ENCODE measurements at regions not wholly inside any gene's neighbourhood (a gene's known extent, or its start where the extent isn't known, plus 50 kb on each side); places are given as distances from the start of the nearest gene placed in this dataset.

DNA sequence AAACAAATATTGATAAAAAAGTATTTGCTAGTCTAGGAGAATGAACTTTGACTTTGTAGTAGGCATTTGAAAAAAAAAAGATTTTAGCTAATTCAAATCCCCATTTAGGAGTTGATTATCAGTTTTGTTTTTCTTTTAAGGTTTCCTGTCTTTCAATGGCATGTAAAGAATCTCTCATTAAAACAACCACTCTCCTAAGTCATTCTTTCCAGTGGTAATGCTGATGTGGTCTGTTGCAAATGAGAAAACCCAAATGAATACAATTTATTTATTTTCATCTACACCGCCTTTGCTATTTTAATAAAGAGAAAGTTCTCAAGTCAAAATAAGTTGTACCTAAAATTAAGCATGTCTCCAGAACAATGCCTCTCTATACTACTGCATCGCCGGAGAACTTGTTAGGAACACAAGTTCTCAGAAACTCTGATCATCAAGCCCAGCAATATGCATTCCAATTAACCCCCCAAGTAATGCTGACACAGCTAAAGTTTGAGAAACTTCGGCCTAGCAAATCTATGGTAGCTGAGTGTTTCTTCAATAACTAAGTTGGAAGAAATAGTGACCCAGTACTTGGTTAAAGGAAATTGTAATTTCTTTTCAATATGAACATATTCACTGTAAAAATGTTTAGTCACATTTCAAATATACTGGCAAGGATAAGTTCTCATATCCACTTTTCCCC, 255.1 kb downstream of the PTPRC start:
- DNase-seq (ENCODE audit: low read depth): no peak
- no peak overlapping the region for H3K4me3 ChIP-seq (ENCODE audit: low read depth, low read length)
- TF ChIP-seq, protein P1, sequence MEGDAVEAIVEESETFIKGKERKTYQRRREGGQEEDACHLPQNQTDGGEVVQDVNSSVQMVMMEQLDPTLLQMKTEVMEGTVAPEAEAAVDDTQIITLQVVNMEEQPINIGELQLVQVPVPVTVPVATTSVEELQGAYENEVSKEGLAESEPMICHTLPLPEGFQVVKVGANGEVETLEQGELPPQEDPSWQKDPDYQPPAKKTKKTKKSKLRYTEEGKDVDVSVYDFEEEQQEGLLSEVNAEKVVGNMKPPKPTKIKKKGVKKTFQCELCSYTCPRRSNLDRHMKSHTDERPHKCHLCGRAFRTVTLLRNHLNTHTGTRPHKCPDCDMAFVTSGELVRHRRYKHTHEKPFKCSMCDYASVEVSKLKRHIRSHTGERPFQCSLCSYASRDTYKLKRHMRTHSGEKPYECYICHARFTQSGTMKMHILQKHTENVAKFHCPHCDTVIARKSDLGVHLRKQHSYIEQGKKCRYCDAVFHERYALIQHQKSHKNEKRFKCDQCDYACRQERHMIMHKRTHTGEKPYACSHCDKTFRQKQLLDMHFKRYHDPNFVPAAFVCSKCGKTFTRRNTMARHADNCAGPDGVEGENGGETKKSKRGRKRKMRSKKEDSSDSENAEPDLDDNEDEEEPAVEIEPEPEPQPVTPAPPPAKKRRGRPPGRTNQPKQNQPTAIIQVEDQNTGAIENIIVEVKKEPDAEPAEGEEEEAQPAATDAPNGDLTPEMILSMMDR (IDR thresholded peaks at IDR 0.05; ENCODE audit: insufficient read depth, low read depth, low read length, missing control alignments): no peak

DNA sequence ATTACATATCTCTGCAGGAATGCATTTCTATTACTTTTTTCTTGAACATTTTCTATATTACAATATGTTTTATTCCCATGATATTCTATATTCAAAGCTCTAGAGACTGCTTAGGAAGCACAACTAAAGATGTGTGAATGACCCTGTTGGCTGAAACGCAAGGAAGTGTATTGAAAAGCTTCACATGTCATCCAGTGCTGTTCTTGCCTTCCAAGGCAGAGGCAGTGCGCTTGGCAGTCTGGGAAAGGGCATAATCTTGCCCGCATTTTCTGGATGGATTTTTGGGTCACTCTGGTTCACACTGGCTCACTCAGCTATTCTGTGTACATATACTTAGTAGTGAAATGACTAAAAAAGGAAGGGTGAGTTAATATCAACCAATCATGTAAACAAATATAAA, 262.4 kb downstream of the PTPRC start:
- DNase-seq (ENCODE audit: low read depth): no peak
- TF ChIP-seq, protein P1 (IDR thresholded peaks at IDR 0.05; ENCODE audit: insufficient read depth, low read depth, low read length, missing control alignments): no peak
- no peak overlapping the region for H3K4me3 ChIP-seq (ENCODE audit: low read depth, low read length)

DNA sequence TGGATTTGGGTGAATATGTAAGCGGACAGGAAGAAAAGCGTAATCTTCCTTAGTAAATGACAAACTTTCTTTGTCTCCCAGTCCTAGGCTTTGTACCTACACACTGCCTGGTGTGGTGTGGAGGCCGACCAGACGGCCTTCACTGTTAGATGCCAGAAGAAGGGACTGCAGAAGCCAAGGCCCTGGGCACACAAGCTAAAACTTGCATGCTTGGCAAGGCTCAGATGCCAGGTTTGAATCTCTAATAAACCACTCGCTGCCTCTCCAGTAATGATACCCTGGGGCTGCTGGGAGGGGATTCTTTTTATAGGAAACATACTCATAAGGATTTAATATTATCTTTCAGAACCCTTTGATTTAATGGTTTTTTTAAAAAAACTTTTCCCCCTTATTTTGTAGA, 263.8 kb downstream of the PTPRC start:
- no peak for DNase-seq (ENCODE audit: low read depth)
- TF ChIP-seq, protein P1 (IDR thresholded peaks at IDR 0.05; ENCODE audit: insufficient read depth, low read depth, low read length, missing control alignments): no peak
- H3K4me3 ChIP-seq (ENCODE audit: low read depth, low read length): no peak overlapping the region

DNA sequence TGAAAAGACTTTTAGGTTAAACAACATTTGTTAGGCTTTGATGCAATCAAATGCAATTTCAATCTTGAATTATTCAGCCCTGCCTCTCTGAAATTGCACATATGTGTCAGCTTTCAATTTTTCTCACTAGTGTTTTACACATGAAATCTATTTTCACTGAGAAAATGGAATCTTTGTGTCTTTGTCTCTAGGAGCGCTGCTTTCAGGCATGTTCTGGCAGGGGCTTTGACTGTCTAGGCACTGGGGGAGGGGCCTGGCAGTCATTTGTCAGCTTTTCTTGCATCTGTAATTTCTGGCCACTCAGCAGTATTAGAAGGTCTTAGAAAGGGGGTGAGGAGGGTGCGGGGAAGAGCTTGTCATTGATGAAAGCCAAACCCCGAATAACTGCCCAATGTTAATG, 264.4 kb downstream of the PTPRC start:
- TF ChIP-seq, protein P1 (IDR thresholded peaks at IDR 0.05; ENCODE audit: insufficient read depth, low read depth, low read length, missing control alignments): no peak
- no peak overlapping the region for H3K4me3 ChIP-seq (ENCODE audit: low read depth, low read length)
- DNase-seq (ENCODE audit: low read depth): no peak

DNA sequence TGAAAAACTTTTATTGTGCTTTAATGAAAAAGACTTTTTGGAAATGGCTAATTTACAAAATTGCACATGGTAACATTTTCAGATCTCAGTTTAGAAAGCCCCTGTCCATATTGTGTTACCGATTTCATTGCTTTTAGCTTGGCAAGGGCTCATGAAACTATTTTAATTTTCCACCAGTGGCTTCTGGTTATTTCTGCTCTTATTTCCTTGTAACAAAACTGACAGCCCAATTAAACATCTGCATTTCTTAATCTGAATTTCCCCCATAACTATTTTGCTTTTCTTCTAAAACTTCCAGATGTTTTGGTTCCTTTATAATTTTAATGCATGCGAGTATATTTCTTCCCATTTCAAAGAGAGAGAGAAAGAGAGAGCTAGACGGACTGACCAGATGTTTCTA, 264.8 kb downstream of the PTPRC start:
- H3K4me3 ChIP-seq (ENCODE audit: low read depth, low read length): no peak overlapping the region
- no peak for DNase-seq (ENCODE audit: low read depth)

DNA sequence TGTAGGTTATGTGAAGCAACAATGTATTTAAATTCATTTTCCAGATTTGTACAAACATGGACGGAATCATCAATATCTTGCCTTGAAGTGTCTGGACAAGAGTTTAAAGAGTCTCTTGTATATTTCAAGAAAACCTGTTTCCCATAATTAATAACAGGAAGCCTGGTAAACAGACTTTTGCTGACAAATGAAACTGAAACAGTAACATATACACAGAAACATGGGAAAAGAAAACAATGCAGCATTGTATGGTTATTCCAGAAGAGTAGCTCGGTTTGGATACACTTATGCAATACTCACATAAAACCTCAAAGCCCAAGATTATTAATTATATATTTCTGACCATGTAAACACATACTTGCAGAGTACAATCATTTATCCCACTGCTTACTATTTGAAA, 265.5 kb downstream of the PTPRC start:
- TF ChIP-seq, protein P1 (IDR thresholded peaks at IDR 0.05; ENCODE audit: insufficient read depth, low read depth, low read length, missing control alignments): no peak
- no peak overlapping the region for H3K4me3 ChIP-seq (ENCODE audit: low read depth, low read length)
- no peak for DNase-seq (ENCODE audit: low read depth)

More for the DNA sequence above, 264.8 kb downstream of the PTPRC start:
- TF ChIP-seq, protein P1 (IDR thresholded peaks at IDR 0.05; ENCODE audit: insufficient read depth, low read depth, low read length, missing control alignments): no peak

All from GM12865 (cell line).